DMS 273 treated with DMSO at 0.1 percent for 48 hours (cell line): ENCODE measurements at regions not wholly inside any gene's neighbourhood (a gene's known extent, or its start where the extent isn't known, plus 50 kb on each side); places are given as distances from the start of the nearest gene placed in this dataset.

Source experiments
- DNase-seq: peaks from one replicate; lab custom pipeline; 2025; lab: John Stamatoyannopoulos, UW

DNA sequence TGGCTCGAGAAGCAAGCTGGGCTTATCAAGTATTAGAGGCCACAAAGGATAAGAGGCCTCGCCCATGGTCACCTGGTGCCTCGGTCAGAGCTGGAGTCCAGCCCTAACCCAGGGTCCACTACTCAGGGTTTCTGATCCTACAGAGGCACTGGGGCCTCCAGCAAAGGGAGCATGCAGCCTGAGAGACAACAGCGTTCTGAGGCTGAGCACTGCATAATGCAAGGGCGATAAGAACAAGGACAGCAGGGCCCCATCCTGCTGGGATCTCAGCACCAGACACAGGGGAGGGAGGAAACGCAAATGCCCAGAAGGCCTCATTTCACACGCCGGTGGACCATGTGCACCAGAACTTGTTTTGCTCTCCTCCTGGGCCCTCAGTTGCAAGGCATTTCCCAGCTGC, 63.0 kb downstream of the C5orf15 start:
- no peak for DNase-seq

DNA sequence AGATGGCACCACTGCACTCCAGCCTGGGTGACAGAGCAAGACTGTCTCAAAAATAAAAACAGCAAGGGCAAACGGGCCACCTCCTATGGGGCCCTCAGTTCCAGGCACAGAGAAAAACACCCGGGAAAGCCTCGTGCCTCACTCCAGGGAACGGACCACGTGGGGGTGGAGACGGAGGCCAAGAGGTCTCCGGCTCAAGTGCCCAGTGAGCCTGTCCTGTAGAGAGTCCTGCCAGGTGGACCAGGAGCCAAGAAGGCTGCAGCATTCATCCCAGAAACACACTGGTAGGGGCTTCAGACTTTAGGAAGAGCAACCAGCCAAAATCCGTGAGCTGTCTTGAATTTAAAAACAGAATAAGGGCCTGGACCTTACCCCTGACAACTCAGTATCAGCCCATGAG, 63.8 kb downstream of the C5orf15 start:
- DNase-seq = no peak

DNA sequence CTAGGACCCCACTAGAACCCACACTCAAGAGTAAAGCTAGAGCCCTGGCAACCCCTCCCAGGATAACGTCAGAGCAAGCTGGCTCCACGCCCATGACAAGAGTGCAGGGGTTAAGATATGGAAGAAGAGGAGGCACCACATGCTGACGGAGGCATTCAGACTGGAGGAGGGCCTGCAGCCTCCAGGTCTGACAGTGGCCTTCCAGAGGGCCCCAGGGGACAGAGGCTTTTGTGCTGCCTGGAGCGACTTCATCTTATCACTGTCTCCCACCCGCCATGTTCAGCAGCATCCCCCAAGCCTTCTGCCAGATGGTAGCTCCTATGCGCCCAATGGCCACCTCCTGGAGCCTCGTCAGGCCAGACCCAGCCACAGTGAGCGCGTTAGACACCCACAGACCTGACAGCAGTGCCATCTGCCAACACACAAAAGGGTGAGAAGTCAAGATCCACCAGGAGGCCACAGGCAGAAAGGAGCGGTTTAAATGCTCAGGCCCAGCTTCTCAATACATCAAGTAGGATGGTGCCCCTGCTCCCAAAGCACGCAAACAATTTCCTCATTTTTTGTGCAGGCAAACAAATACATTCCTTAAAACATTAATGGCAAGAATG, 65.8 kb downstream of the C5orf15 start:
- peak; percentile 32 for DNase-seq

DNA sequence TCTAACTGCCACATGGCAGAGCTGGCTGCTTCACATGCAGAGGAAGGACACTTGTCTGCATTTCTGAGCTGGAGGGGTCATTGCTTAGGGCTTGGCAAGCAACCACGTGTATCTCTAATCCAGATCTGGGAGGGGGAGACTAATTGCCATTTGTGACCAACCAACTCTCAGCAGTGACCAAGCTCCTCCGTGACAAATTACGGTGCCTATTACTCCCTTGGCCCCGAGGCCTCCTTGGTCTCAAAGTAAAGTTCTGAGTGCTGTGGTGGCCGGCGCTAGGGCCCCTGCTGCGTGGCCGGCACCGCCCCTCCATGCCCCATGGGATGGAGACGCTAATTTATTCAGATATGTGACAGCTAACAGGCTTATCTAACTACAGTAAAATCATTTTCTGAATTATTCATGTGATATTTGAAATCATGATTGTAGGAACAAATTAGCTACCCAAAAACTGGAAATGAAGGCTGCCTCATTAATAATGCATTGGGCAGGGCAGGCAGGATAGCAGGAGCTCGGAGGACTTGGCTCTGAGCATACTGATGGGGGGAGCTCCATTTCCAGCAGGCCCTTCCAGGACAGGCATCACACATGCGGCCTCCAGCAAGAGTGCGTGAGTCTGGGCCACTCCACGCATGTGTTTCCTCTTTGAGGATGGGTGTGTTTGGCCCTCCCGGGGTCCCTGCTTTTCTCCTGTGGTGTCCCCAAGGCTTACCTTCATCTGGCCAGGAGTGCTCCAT, 67.7 kb downstream of the C5orf15 start:
- DNase-seq = no peak

DNA sequence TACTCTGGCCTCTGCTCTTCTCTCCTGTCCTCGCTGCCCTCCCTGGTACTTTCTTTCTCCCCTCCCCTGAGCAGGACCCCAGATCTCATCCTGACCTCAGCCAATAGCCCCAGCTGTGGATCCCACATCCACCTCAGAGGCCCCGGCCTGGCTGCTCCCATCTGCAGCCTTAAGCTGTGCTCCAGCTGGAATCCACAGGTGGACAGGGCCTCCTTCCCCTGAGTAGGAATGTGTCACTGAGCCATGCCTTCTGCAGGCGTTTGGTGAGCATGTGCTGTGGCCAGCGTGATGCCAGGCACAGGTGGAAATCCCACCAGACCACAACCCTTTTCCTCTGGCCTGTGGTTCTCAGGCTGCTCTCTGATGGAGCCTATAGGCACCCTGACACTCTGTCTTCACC, 68.9 kb downstream of the C5orf15 start:
- no peak for DNase-seq

DNA sequence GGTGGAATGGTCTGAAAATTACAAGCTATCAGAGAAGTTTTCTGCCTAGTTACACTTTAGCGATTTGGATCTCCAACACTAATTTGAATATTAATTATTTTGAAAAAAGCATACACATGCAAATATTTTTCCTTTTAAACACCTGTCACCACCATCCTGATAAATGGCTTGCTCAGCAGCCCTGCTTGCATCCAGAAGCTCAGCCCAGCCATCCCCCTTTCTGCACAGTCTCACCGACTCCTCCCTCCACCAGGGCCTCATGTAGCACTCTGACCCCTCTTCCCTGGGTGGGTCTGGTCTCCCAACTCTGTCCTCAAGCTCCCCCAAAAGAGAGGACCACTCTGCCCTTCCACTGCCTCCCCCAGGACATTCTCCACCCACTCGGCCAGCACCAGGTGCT, 70.0 kb downstream of the C5orf15 start:
- no peak for DNase-seq

DNA sequence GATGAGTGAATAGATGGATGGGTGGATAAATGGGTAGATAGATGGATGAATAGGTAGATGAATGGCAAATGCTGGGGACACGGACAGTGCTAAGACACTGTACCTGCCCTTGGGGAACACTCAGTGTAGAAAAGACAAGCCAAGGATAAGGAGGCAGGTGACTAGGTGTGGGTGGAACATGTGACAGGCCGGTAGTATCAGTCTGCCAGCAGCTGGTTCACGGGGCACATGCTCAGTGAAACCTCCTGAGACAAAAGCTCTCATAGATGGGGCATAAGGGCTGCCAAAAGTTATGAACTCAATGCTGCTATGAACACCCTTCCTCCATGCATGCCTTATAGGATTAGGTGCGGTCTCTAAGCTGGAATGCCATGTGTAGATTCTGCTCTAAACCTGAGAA, 71.0 kb downstream of the C5orf15 start:
- DNase-seq = no peak

DNA sequence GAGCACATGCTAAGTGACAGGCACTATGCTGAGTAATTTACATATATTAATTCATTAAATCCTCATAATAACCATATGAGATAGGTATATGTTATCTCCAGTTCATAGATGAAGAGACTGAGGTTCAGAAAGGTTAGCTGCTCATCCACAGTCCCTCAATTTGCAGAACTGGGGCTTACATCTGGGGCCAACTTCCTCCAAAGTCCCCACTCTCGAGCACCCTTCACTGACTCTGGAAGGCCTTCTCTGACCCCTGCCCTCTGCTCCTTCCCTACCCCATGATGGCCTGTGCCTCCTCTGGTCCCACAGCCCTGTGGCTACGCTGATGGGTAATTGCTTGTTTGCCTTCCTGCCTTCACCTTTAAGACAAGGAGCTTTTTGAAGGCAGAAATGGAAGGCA, 71.6 kb downstream of the C5orf15 start:
- DNase-seq = no peak

DNA sequence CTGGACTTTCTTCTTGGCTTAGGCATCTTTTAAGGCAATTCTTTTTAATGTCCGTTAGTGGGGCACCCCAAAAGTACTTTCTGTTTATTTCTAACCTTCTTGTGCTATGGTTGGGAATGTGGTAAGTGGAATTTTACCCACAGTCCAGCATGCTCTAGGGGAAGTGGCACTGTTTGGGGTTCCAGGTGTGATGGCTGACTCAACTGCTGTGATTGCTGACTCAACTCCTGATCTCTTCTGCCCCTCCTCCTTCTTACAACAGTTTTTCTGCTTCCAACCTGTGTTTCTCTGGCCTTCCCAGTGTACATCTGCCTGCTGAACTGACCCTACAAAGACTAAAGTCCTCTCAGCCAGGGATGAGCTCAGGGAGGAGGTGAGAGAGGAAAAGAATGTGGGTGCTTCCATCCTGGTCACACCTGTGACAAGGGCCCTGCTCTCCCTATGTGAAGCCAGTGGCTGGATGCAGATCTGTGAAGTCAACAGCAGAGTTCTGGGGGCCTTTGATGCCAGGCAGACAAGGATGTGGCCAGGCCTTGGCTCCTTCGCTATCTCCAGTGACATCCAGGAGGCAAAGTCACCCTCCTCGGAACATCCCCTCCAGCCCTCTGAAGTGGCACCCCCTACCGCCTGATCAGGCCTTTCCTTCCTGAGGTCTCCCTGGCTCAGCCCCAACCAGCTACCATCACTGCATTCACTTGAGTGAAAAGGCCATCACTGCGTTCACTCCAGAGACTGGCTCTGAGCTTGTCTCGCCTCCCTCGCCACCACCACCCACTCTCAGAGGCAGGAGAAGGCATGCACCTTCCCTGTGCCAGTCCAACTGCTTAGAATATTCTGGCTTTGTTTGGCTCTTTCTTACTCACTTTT, 72.2 kb downstream of the C5orf15 start:
- DNase-seq = no peak

DNA sequence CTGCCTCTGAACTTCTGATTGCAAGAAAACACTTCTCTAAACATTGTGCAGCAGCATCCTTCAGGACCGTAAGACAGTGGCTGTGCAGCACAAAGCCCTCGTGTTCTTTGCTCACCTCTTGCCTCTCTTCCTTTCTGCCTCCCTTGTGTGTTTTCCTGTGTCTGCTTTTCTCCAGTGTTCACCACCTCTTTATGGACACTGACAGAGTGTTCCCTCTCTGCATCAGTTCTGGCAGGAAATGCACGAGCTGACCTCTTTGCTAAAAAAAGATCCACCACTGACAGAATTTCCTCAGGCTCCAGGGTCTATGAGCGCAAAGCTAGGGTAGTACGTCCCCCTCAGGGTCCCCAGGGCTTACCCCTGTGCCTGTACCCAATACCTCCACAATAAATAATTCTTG, 74.3 kb downstream of the C5orf15 start:
- DNase-seq = no peak

DNA sequence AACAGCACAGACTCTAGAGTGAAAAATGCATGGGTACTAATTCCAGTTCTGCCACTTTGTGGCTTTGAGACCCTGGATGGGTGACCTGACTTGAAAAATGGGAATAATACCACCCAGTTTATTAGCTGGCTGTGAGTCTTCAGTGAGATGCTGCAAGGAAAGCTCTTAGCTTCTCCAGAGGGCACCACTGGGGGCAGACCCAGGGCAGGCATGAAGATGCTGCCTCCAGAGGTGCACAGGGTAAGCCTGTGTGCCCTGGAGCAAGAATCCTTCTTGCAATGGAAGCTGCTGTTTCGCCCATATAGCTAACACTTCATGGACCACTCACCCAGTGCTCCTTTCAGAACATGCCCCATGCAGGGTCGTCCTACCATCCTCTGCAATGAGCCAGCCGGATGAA, 75.7 kb downstream of the C5orf15 start:
- no peak for DNase-seq

DNA sequence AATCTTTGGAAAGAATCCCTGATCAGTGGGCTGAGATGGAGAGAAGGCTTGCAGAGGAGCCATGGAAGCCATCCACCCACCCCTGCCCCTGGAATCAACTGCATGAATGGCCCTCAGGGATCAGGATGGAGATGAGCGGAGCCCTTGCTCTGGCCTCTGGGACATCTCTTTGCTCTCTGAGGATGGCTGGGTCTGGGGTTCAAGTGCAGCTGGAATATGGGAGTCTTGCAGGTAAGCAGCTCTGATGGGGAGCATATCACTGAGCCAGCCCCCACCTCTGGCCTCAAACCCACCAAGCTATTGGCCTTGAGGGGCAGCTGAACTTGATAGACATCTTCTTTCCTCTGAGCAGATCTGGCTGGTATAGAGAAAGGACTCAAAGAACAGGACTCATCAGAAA, 76.1 kb downstream of the C5orf15 start:
- no peak for DNase-seq

DNA sequence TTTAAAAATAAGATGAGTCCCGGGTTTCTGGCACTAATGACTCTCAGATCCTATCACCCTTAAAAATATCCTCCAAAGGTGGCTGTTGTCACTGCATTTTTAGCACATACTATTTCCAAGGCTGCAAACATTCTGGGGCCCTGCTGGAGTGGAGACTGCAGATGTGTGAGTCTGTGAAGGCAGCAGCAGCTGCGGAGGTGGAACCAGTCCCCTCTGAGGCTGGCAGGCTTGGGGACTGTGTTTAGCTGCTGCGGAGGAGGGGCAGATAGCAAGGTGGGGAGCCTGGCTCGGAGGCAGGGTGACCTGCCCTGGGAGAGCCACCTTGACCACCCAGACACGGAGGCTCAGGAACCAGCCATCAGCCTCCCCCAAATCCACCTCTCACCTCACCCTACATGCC, 77.0 kb downstream of the C5orf15 start:
- DNase-seq = no peak

DNA sequence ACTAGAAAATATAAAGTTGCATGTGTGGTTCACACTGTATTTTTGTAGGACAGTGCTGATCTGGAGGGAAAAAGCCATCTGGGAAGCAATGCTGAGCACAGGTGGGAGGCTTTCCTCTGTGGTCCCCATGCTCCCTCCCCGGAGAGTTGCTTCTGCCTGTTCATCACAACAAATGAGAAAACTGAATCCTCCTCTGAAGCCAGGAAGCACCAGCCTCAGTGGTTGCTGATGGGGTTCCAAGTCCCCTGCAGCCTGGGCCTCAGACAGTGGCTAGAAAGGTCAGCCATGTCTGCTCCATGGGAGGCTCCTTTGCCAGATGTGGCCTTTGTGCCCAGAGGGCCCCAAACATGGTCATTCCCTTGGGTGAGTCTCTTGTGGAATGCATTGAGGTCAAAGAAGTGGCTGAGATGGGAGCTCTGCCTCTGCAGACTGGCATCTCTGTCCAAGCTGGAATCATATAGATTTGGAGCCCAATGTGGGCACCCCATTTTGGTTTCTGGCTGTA, 77.6 kb downstream of the C5orf15 start:
- DNase-seq = no peak

DNA sequence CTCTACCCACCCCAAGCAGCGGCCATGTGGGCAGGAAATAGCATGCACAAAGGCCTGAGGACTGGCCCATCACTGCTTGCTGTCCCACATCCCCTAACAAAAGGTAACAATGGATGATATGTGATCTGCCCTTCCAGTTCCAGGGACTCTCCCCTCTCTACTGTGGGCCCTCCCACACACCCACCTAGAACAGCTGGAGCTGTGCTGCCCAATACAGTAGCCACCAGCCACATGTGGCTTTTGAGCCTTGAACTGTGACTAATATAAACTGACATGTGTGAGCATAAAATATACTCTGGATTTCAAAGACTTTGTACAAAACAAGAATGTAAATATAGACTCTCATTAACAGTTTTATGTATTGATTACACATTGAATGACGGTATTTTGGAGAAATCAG, 78.1 kb downstream of the C5orf15 start:
- DNase-seq = no peak

DNA sequence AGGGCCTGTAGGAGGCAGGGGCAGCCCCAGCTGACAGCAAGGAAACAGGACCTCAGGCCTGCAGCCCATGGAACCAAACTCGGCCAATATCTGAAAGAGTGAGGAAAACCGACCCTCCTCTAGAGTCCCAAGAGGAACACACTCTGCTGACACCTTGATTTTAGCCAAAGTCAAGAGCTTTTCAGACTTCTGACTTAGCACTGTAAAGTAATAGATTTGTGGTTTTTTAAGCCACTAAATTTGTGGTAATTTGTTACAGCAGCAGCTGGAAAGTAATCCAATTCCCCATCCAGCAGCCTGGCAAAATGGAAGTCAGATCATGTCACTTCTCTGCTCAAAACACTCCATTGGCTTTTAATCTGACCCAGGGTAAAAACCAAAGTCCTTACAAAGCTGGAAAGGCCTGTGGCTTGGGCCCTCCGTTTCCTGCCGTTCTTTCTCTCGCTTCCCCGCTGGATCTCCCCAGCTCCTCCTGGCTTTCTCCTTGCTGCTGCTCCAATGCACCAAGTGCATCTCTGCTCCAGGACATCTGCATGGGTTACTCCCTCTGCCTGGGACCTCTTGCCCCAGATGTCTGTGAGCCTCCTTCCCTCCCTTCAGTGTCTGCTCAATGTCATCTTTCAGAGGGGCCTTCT, 79.0 kb downstream of the C5orf15 start:
- DNase-seq = no peak

DNA sequence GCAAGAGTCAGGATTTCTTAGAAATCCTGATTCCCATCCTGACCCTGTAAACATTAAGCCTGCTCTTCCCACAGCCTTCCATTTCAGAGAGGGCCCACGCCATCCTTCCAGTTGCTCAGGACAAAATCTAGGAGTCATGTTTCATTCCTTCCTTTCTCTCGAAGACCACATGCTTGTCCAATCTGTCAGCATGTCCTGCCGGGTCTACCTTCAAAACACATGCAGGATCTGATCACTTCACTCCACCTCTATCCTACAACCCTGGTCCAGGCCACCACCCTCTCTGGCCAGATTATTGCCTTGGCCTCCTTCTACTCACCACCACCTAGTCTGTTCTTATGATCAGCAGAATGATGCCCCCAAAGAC, 79.8 kb downstream of the C5orf15 start:
- DNase-seq = no peak

DNA sequence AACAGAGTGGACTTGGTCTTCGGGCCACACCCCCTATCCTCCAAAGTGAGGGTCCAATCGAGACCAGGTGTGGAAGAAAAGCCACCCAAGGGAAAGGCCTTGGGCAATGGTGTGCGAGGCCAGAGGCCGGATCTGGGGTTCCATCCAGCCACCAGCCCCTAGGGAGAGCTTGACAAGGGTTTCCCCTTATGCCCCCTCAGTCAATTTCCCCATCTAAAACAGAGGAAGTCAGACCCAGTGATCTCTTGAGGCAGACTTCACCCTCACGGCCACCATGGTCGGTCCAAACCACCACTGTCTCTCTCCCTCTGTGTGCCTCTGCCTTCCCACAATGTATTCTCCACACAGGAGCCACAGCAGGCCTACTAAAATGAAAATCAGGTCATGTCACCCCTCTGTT, 82.9 kb downstream of the C5orf15 start:
- DNase-seq = no peak

DNA sequence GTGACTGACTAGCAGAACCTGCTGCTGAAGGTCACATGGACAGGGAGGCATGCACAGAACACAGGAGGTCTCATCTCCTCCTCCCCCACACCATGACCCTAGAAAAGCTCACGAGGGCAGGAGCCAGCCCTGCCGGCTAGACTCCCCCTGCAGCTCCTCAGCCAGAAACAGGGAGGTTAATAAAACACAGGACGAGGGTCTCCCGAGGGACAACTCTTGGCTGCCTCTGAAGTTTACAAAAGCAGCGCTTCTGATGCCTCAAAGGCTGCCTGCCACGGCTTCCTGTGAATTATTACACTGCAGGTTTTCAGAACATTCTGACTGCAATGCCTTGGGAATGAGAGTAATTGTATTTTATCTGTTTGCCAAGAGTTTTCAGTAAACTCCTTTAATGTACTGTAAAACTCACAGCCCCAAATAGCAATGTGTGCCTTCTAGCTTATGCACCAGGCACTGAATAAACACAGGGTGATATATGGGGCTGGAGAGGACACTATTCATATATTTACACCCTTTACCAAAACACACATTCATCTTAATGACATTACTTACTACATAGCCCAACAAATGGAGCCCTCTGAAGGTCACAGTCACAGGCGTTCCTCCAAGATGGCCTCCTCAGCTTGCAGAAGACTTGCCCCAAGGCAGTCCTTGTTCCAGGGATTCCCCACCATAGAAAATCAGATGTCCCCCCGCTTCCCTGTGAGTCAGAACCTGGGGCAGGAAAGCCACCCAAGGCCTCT, 83.7 kb downstream of the C5orf15 start:
- no peak for DNase-seq

DNA sequence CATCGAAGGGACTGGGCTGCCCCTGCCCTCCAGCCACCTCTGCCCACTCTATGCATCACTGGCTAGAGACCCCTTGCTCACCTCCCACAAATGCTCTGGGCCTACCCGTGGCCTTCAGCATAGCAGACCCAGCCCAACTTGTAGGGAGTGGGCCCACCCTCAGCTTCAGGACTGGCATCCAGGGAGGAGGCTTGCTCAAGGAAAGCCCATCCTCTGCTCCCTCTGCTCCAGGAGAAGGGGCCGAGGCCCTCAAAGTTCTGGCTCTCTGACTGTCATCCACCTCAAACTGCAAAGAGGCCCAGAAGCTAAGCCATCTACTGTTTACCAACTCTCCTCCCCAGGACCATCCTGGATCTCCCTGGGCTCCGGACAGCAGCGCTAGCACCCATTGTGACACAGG, 84.5 kb downstream of the C5orf15 start:
- no peak for DNase-seq

DNA sequence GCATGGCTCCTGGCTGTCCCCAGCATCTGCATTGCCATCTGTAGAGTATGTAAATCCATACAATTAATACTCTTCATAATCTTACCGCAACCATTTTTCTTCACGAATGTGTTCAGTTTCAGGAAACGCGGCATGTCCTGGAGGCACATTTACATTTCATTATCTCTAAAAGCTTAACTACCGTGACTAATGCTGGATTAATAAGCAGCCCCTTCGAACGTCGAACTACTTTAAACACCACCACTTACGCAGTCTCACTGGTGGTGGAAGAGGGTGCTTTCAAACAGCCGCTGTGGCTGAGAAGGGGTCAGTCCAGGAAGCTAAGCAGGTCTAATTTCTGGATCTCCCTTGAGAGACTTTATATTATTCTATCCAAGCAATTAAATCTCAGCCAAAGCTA, 85.6 kb downstream of the C5orf15 start:
- peak; percentile 54 for DNase-seq

DNA sequence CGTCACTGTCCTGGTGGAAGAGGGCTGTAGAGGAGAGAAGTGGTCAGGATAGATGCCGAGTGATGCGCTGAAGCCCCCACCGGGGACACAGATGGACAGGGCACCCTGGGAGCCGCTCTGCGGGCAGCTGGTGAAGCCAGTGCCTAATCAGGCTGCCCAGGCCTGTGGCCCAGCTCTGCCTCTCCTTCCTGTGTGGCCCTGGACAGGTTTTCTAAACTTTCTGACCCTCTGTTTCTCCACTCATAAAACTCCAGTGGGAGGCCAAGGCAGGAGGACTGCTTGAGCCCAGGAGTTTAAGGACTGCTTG, 86.1 kb downstream of the C5orf15 start:
- DNase-seq = no peak
